Endothelial cell (in vitro differentiated cells): ENCODE measurements at regions not wholly inside any gene's neighbourhood (a gene's known extent, or its start where the extent isn't known, plus 50 kb on each side); places are given as distances from the start of the nearest gene placed in this dataset.

Experiments
- DNase-seq: peaks from one replicate; pipeline ENCODE4 v3.0.0; 2021; ENCODE audit warnings: low spot score
- H3K27ac Mint-ChIP-seq: one replicate; pipeline ENCODE4 v1.8.0; 2021; ENCODE audit warnings: mixed read lengths, inconsistent platforms; ENCODE audit not compliant: unreplicated experiment
- H3K27me3 Mint-ChIP-seq: one replicate; pipeline ENCODE4 v1.8.0; 2021; ENCODE audit warnings: mild to moderate bottlenecking, moderate library complexity, mixed read lengths, inconsistent platforms; ENCODE audit not compliant: unreplicated experiment
- H3K36me3 Mint-ChIP-seq: one replicate; pipeline ENCODE4 v1.8.0; 2021; ENCODE audit warnings: mild to moderate bottlenecking, low read depth, mixed read lengths, inconsistent platforms; ENCODE audit not compliant: unreplicated experiment
- H3K4me1 Mint-ChIP-seq: one replicate; pipeline ENCODE4 v1.8.0; 2021; ENCODE audit warnings: mild to moderate bottlenecking, mixed read lengths, inconsistent platforms; ENCODE audit not compliant: unreplicated experiment
- H3K4me3 Mint-ChIP-seq: one replicate; pipeline ENCODE4 v1.8.0; 2021; ENCODE audit warnings: mild to moderate bottlenecking, mixed read lengths, inconsistent platforms; ENCODE audit not compliant: unreplicated experiment
- H3K9me3 Mint-ChIP-seq: one replicate; pipeline ENCODE4 v1.8.0; 2021; ENCODE audit warnings: mixed read lengths, inconsistent platforms; ENCODE audit not compliant: unreplicated experiment
- CTCF ChIP-seq: fragments of 200-600 bp; sonication (generic); IDR thresholded peaks from one replicate; pipeline ENCODE4 v1.5.0; 2021; ENCODE audit warnings: antibody characterized with exemption; ENCODE audit not compliant: unreplicated experiment

- no peak for TF ChIP-seq CTCF
- Mint-ChIP-seq H3K9me3 (no peaks in the 10 kb centered on the region), H3K4me1 (no peaks in the 10 kb centered on the region), H3K27me3 (peaks cover 3% of the 10 kb centered on the region), H3K4me3 (no peak overlapping the region), H3K27ac (no peak overlapping the region), H3K36me3 (no peaks in the 10 kb centered on the region)
- no peak for DNase-seq
Observed at GRCh38 chr16:6548507-6548906, 784.1 kb upstream of the RBFOX1 start.

- TF ChIP-seq CTCF = no peak
- Mint-ChIP-seq H3K27me3 (peaks cover 3% of the 10 kb centered on the region), H3K36me3 (no peaks in the 10 kb centered on the region), H3K27ac (no peak overlapping the region), H3K4me1 (no peaks in the 10 kb centered on the region), H3K9me3 (no peaks in the 10 kb centered on the region), H3K4me3 (no peak overlapping the region)
- no peak for DNase-seq
Observed at GRCh38 chr16:6547131-6547530, 785.5 kb upstream of the RBFOX1 start.

- no peak overlapping the region for H3K4me3 Mint-ChIP-seq
- H3K36me3 Mint-ChIP-seq = no peaks in the 10 kb centered on the region
- H3K9me3 Mint-ChIP-seq = no peaks in the 10 kb centered on the region
- no peak for DNase-seq
- TF ChIP-seq CTCF = no peak
- no peak overlapping the region for H3K27ac Mint-ChIP-seq
- H3K4me1 Mint-ChIP-seq = no peaks in the 10 kb centered on the region
- H3K27me3 Mint-ChIP-seq = peaks cover 3% of the 10 kb centered on the region
Observed at GRCh38 chr16:6545329-6545728, 787.3 kb upstream of the RBFOX1 start.

GRCh38 chr16:6541267-6541666, 791.4 kb upstream of the RBFOX1 start:
- Mint-ChIP-seq H3K9me3 (no peaks in the 10 kb centered on the region), H3K27me3 (no peaks in the 10 kb centered on the region), H3K36me3 (no peaks in the 10 kb centered on the region), H3K4me3 (no peak overlapping the region), H3K4me1 (no peaks in the 10 kb centered on the region), H3K27ac (no peak overlapping the region)
- DNase-seq = no peak
- TF ChIP-seq CTCF = no peak

GRCh38 chr16:6536411-6536810, 796.2 kb upstream of the RBFOX1 start:
- DNase-seq = no peak
- Mint-ChIP-seq H3K36me3 (no peaks in the 10 kb centered on the region), H3K27me3 (no peaks in the 10 kb centered on the region), H3K4me3 (no peak overlapping the region), H3K27ac (no peak overlapping the region), H3K4me1 (no peaks in the 10 kb centered on the region), H3K9me3 (no peaks in the 10 kb centered on the region)
- TF ChIP-seq CTCF = no peak
